ENCODE measurements at regions not wholly inside any gene's neighbourhood (a gene's known extent, or its start where the extent isn't known, plus 50 kb on each side); places are given as distances from the start of the nearest gene placed in this dataset.
"Not testable (repeated sequence)": the region's sequence is repeated elsewhere in the genome, so short reads cannot be mapped to it uniquely, and the experiment has no call there.

GRCh38 chr2:139538332-139539020 is 758.3 kb upstream of the NXPH2 start:
- DNase-seq = not testable (repeated sequence)

DNA sequence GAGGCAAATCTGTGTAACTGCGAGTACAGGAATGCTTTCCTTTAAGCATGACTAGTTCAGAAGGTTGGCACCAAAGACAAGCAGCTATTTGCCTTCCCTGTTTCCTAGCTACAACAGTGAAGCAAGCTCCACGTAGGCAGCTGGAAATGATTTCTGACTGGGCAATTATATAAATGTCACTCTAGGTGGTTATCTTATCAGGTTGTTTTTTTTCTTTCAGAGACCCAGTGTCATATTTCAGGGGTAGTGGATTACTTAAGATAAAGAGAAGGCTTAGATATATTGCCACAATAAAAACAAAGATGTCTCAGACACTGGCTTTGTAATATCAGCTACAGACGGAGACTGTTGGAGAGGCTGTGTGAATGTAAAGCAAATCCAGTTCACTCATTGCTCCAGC is 748.9 kb upstream of the NXPH2 start:
- no peak for DNase-seq

- no peak for DNase-seq
Measured at GRCh38 chr2:139526781-139527180, 746.6 kb upstream of the NXPH2 start.

DNA sequence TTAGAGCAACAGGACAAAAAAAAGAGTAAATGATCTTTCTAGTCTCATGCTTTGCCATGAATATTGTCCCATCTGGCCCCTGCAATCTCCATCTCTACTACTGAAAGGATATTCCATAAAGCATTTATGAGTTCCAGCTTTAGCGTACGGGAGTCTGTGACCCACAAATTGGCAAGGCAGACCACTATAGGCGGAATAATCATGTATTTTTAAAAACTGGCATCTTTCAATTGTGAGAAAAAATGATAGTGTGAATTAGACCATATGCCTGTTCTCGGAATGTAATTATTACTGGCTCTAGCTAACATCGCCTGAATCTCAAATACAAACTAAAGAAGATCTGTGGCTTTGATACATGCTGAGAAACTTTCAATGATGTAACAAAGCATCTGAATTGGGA is 738.1 kb upstream of the NXPH2 start:
- no peak for DNase-seq

DNA sequence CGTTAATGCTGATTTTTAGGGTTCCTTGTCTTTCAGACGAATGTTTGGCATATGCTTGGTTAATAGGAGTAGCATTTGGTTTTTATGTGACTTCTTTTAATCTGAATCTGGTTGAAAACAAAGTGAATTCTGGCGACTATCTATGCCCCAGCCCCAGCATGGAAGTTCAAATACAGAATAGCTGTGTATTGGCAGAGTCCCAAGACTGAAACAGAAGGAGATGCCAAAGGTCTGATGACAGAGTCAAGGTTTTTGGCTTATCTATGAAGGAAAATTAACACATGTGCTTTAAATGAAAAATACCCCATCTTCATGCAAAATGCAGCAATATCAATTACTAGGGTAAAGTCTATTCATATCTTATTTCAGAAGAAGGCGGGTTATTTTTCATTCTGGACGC is 734.8 kb upstream of the NXPH2 start:
- no peak for DNase-seq

GRCh38 chr2:139495851-139496250 is 715.7 kb upstream of the NXPH2 start:
- no peak for DNase-seq

- DNase-seq = no peak
Measured at GRCh38 chr2:139492131-139492680, 712.0 kb upstream of the NXPH2 start.

DNA sequence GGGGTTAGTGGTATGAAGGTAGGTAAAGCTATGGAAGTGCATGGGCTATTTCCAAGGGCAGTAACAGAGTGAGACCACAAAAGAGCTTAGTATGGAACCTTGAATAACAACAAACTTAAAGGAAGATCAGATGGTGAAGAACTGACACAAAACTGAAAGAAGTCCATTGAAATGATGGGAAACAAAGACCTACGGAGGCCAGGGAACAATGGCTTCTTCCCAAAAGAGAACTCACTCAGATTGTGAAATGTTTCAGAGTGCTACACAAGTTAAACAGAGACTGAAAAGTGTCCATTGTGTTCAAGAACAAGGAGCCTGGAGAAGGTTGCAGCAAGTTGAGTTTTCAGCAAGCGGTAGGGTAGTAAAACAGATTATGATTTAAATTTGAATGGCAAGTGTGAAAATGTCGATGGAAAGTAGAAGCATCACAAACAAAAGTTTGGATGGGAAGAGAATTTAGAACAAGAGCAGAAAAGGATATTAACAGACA is 700.0 kb upstream of the NXPH2 start:
- no peak for DNase-seq

- no peak for DNase-seq
Measured at GRCh38 chr2:139478165-139478914, 698.1 kb upstream of the NXPH2 start.

GRCh38 chr2:139477618-139478017 is 697.4 kb upstream of the NXPH2 start:
- no peak for DNase-seq

DNA sequence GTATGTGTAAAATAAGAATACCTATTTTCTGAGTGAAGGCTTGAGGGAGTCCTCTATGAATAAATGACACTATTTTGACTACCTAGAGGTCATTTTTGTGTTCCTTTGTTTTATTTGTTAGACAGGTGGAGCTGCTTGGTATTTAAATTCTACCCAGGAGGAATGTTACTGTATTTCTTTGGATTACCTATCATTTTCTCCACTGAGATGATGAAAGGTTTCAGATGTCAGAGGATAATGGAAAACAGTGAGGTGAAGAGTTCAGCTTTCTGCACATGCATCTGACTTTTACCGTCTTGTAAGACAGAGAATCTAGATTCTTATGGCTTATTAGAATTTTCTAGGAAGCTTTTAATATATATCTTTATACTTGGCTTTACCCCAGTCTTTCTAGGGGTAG is 689.8 kb upstream of the NXPH2 start:
- no peak for DNase-seq

GRCh38 chr2:139465789-139466188 is 685.6 kb upstream of the NXPH2 start:
- DNase-seq = no peak

GRCh38 chr2:139457873-139458272 is 677.7 kb upstream of the NXPH2 start:
- no peak for DNase-seq

GRCh38 chr2:139454251-139454650 is 674.1 kb upstream of the NXPH2 start:
- no peak for DNase-seq

DNA sequence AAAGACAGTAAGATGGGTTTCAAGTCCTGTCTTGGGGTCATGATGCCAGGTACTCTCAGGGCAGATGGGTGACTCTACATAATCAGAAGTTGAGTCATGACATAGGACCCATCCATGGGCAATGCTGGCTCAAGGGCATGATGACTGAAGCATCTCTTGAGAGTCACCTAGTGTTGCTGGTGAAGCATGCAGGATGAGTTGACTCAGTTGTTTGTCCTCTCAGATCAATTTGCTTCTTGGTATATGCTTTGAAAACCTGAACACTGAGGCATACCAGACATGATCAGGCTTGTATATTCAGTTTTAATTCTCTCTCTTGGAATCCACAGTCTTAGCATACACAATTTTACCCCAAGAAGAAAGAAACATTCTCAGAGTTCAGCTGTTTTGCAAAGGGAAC is 658.9 kb upstream of the NXPH2 start:
- DNase-seq = no peak

GRCh38 chr2:139438478-139438877 is 658.3 kb upstream of the NXPH2 start:
- no peak for DNase-seq

GRCh38 chr2:139427164-139427563 is 647.0 kb upstream of the NXPH2 start:
- no peak for DNase-seq

- DNase-seq = no peak
Measured at GRCh38 chr2:139424101-139424500, 643.9 kb upstream of the NXPH2 start.

DNA sequence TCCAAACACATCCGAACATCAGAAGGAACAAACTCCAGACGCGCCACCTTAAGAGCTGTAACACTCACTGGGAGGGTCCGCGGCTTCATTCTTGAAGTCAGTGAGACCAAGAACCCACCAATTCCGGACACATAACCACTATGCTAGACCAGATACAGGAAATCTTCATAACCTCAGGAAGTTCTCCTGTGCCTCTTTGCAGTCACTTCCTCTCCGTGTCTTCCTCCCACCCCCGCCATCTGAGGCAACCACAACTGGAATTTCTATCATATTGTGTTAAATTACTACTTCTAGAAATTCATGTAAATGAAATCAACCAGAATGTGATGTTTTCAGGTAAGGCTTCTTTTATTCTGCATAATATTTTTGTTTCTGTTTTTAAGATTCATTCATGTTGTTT is 631.0 kb upstream of the NXPH2 start:
- DNase-seq = no peak

GRCh38 chr2:139410833-139411174 is 630.6 kb upstream of the NXPH2 start:
- DNase-seq = not testable (repeated sequence)

DNA sequence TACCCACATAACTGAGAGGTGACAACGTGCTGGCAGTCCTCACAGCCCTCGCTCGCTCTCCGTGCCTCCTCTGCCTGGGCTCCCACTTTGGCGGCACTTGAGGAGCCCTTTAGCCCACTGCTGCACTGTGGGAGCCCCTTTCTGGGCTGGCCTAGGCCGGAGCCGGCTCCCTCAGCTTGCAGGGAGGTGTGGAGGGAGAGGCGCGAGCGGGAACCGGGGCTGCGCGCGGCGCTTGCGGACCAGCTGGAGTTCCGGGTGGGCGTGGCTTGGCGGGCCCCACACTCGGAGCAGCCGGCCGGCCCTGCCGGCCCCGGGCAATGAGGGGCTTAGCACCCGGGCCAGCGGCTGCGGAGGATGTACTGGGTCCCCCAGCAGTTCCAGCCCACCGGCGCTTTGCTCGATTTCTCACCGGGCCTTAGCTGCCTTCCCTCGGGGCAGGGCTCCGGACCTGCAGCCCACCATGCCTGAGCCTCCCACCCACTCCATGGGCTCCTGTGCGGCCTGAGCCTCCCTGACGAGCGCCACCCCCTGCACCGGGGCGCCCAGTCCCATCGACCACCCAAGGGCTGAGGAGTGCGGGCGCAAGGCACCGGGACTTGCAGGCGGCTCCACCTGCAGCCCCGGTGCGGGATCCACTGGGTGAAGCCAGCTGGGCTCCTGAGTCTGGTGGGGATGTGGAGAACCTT is 630.1 kb upstream of the NXPH2 start:
- DNase-seq = not testable (repeated sequence)

GRCh38 chr2:139409212-139409611 is 629.0 kb upstream of the NXPH2 start:
- no peak for DNase-seq

GRCh38 chr2:139403948-139404347 is 623.8 kb upstream of the NXPH2 start:
- no peak for DNase-seq

Data from occipital lobe (tissue), 1 donor.